NCI-H510A (cell line): ENCODE measurements at regions not wholly inside any gene's neighbourhood (a gene's known extent, or its start where the extent isn't known, plus 50 kb on each side); places are given as distances from the start of the nearest gene placed in this dataset.

ENCODE experiments used
- DNase-seq: peaks from one replicate; lab custom pipeline; 2025; lab: John Stamatoyannopoulos, UW

GRCh38 chr10:78979938-78980337 is 88.8 kb upstream of the ZMIZ1 start:
- DNase-seq, result no peak

GRCh38 chr10:78980354-78980753 is 88.4 kb upstream of the ZMIZ1 start:
- DNase-seq, result no peak

GRCh38 chr10:78980815-78981214 is 88.0 kb upstream of the ZMIZ1 start:
- DNase-seq, result no peak

- DNase-seq, result no peak
Measured at GRCh38 chr10:78981257-78981969, 87.4 kb upstream of the ZMIZ1 start.

GRCh38 chr10:78981970-78982281 is 86.8 kb upstream of the ZMIZ1 start:
- DNase-seq, result no peak

GRCh38 chr10:78982726-78983125 is 86.0 kb upstream of the ZMIZ1 start:
- no peak for DNase-seq

GRCh38 chr10:78983608-78984007 is 85.2 kb upstream of the ZMIZ1 start:
- no peak for DNase-seq

GRCh38 chr10:78985973-78986818 is 82.6 kb upstream of the ZMIZ1 start:
- no peak for DNase-seq

- DNase-seq, result no peak
Measured at GRCh38 chr10:78991187-78991586, 77.6 kb upstream of the ZMIZ1 start.

- DNase-seq, result no peak
Measured at GRCh38 chr10:78992333-78992732, 76.4 kb upstream of the ZMIZ1 start.

GRCh38 chr10:78993261-78993945 is 75.4 kb upstream of the ZMIZ1 start:
- no peak for DNase-seq

GRCh38 chr10:78995987-78996791 is 72.6 kb upstream of the ZMIZ1 start:
- DNase-seq, result no peak

- no peak for DNase-seq
Measured at GRCh38 chr10:78996792-78997129, 72.0 kb upstream of the ZMIZ1 start.

GRCh38 chr10:78997635-78998618 is 70.8 kb upstream of the ZMIZ1 start:
- DNase-seq, result no peak

- no peak for DNase-seq
Measured at GRCh38 chr10:79001082-79001885, 67.5 kb upstream of the ZMIZ1 start.

- no peak for DNase-seq
Measured at GRCh38 chr10:79002336-79002735, 66.4 kb upstream of the ZMIZ1 start.

GRCh38 chr10:79003183-79004100 is 65.3 kb upstream of the ZMIZ1 start:
- DNase-seq, result no peak

- no peak for DNase-seq
Measured at GRCh38 chr10:79004311-79004710, 64.5 kb upstream of the ZMIZ1 start.
